HL-60 (cell line): ENCODE measurements at regions not wholly inside any gene's neighbourhood (a gene's known extent, or its start where the extent isn't known, plus 50 kb on each side); places are given as distances from the start of the nearest gene placed in this dataset.

ENCODE experiments used
- CTCF ChIP-seq: IDR thresholded peaks from one replicate; pipeline ENCODE4 v1.5.1; 2011; ENCODE audit warnings: low read length, control low read depth, inconsistent platforms; ENCODE audit not compliant: insufficient read depth
- POLR2AphosphoS5 ChIP-seq: IDR thresholded peaks from 2 replicates; pipeline ENCODE4 v1.6.1; 2012; ENCODE audit warnings: low read depth
- REST ChIP-seq: IDR thresholded peaks from 2 replicates; pipeline ENCODE4 v1.6.1; 2012; ENCODE audit warnings: low read depth; ENCODE audit not compliant: insufficient replicate concordance
- SPI1 ChIP-seq: IDR thresholded peaks from 2 replicates; pipeline ENCODE4 v1.6.1; 2012; ENCODE audit warnings: low read depth, mild to moderate bottlenecking, borderline replicate concordance

- no peak for TF ChIP-seq CTCF
- TF ChIP-seq SPI1: no peak
- TF ChIP-seq REST: no peak
- no peak for TF ChIP-seq POLR2AphosphoS5
Observed at GRCh38 chr4:73673286-73673685, 53.0 kb upstream of the RASSF6 start.
